OCI-LY3 (cell line): ENCODE measurements at regions not wholly inside any gene's neighbourhood (a gene's known extent, or its start where the extent isn't known, plus 50 kb on each side); places are given as distances from the start of the nearest gene placed in this dataset.

ENCODE experiments used
- H2AFZ ChIP-seq: fragments of 200-600, 300-600 bp; shearing (Covaris generic); 2 replicates; pipeline ENCODE4 v1.6.0; 2014; ENCODE audit warnings: antibody characterized with exemption, low read depth, low read length
- H3K27ac ChIP-seq: fragments of 200-600, 300-600 bp; sonication (generic); 2 replicates; pipeline ENCODE4 v1.5.1; 2014; ENCODE audit warnings: mild to moderate bottlenecking, low read length, moderate library complexity, mixed read lengths
- H3K27me3 ChIP-seq: fragments of 200-600, 300-600 bp; sonication (generic); 2 replicates; pipeline ENCODE4 v1.6.1; 2014; ENCODE audit warnings: low read depth, low read length, mixed read lengths
- H3K36me3 ChIP-seq: fragments of 200-600, 300-600 bp; sonication (generic); replicated peaks from 2 replicates; pipeline ENCODE3; 2014; ENCODE audit warnings: low read depth, low read length, mixed read lengths
- H3K4me1 ChIP-seq: fragments of 300-600, 200-600 bp; sonication (generic); 2 replicates; pipeline ENCODE4 v1.6.1; 2014; ENCODE audit warnings: low read length, mixed read lengths
- H3K4me2 ChIP-seq: fragments of 200-600, 300-600 bp; sonication (generic); 2 replicates; pipeline ENCODE4 v1.6.1; 2014; ENCODE audit warnings: low read length, mixed read lengths
- H3K4me3 ChIP-seq: fragments of 300-600, 200-600 bp; sonication (generic); 2 replicates; pipeline ENCODE4 v1.5.1; 2014; ENCODE audit warnings: antibody characterized with exemption, mild to moderate bottlenecking, low read length, moderate library complexity
- H3K79me2 ChIP-seq: fragments of 300-600, 200-600 bp; shearing (Covaris generic); 2 replicates; pipeline ENCODE4 v1.6.1; 2014; ENCODE audit warnings: mild to moderate bottlenecking, low read length, mixed read lengths
- H3K9ac ChIP-seq: fragments of 300-600, 200-600 bp; shearing (Covaris generic); 2 replicates; pipeline ENCODE4 v1.6.0; 2014; ENCODE audit warnings: mild to moderate bottlenecking, low read length, moderate library complexity
- H3K9me3 ChIP-seq: fragments of 200-600, 300-600 bp; shearing (Covaris generic); 2 replicates; pipeline ENCODE4 v1.6.1; 2014; ENCODE audit warnings: low read length, mixed read lengths; ENCODE audit not compliant: insufficient read depth
- H4K20me1 ChIP-seq: fragments of 200-600, 300-600 bp; sonication (generic); 2 replicates; pipeline ENCODE4 v1.6.1; 2016; ENCODE audit warnings: low read length, mixed read lengths; ENCODE audit not compliant: insufficient read depth
- EZH2phosphoT487 ChIP-seq: fragments of 200-600 bp; shearing (Covaris generic); IDR thresholded peaks from 2 replicates; pipeline ENCODE4 v1.6.1; 2018; ENCODE audit warnings: antibody characterized with exemption, mixed run types, low read depth
- TF ChIP-seq, protein P1 (sequence below): fragments of 200-600, 300-600 bp; sonication (generic); IDR thresholded peaks from 2 replicates; pipeline ENCODE4 v1.5.1; 2014; ENCODE audit warnings: antibody characterized with exemption, low read length, low read depth

DNA sequence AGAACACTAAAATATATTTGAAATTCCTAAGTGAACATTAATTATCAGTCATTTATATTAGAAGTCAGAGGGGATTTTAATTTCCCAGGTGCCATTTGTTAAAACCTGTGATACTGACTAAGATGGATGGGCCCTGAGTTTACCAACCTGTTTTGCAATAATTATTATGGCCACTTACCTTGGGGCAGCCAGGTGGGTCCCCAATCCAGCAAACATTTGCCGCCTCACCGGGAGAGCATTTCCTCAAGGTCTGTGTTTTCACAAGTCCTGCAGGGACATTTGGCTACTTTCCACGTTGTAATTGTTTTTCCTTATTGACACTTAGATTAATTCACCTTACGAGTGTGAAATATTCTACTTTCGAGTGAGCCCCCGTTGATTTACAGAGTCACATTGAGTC lies 251.2 kb upstream of the PPP2R2D start:
- H3K9me3 ChIP-seq, result no peaks in the 10 kb centered on the region
- no peak overlapping the region for H3K4me3 ChIP-seq
- H3K36me3 ChIP-seq, result no peaks in the 10 kb centered on the region
- H3K4me1 ChIP-seq, result no peaks in the 10 kb centered on the region
- no peak overlapping the region for H2AFZ ChIP-seq
- H3K27ac ChIP-seq, result no peak overlapping the region
- H3K27me3 ChIP-seq, result no peaks in the 10 kb centered on the region
- no peaks in the 10 kb centered on the region for H3K79me2 ChIP-seq
- TF ChIP-seq EZH2phosphoT487, result no peak
- TF ChIP-seq, protein P1, sequence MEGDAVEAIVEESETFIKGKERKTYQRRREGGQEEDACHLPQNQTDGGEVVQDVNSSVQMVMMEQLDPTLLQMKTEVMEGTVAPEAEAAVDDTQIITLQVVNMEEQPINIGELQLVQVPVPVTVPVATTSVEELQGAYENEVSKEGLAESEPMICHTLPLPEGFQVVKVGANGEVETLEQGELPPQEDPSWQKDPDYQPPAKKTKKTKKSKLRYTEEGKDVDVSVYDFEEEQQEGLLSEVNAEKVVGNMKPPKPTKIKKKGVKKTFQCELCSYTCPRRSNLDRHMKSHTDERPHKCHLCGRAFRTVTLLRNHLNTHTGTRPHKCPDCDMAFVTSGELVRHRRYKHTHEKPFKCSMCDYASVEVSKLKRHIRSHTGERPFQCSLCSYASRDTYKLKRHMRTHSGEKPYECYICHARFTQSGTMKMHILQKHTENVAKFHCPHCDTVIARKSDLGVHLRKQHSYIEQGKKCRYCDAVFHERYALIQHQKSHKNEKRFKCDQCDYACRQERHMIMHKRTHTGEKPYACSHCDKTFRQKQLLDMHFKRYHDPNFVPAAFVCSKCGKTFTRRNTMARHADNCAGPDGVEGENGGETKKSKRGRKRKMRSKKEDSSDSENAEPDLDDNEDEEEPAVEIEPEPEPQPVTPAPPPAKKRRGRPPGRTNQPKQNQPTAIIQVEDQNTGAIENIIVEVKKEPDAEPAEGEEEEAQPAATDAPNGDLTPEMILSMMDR, result no peak
- H4K20me1 ChIP-seq, result no peaks in the 10 kb centered on the region
- no peak overlapping the region for H3K9ac ChIP-seq
- H3K4me2 ChIP-seq, result no peak overlapping the region

DNA sequence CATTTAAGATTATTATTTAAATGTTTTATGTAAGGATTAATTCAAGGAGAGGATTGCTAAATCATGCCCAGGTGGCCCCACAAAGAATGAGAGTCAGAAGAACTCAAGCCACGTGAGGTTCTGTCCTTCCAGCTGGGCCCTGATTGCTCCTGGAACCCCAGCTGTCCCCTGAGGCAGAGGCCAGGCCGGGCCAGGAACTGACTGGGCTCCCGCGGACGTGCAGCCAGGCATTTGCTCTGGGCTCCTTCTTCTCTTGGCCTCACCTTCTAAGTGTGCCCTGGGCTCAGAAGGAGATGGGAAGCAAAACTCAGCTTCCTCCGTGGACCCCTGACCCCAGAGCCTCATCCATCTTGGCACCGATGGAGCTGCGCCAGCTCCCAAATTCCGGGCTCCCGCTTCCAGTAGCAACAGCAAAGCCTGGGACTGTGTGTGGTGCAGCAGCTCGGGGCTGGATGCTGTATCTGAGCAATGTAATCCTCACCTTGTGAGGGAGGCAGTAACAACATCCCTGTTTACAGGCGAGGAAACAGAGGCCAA lies 250.6 kb upstream of the PPP2R2D start:
- TF ChIP-seq, protein P1, result no peak
- no peak for TF ChIP-seq EZH2phosphoT487
- Histone ChIP-seq H3K79me2 (no peaks in the 10 kb centered on the region), H2AFZ (no peak overlapping the region), H4K20me1 (no peaks in the 10 kb centered on the region), H3K27ac (no peak overlapping the region), H3K36me3 (no peaks in the 10 kb centered on the region), H3K4me3 (no peak overlapping the region), H3K9ac (no peak overlapping the region), H3K4me1 (no peaks in the 10 kb centered on the region), H3K27me3 (no peaks in the 10 kb centered on the region), H3K4me2 (no peak overlapping the region), H3K9me3 (no peaks in the 10 kb centered on the region)

DNA sequence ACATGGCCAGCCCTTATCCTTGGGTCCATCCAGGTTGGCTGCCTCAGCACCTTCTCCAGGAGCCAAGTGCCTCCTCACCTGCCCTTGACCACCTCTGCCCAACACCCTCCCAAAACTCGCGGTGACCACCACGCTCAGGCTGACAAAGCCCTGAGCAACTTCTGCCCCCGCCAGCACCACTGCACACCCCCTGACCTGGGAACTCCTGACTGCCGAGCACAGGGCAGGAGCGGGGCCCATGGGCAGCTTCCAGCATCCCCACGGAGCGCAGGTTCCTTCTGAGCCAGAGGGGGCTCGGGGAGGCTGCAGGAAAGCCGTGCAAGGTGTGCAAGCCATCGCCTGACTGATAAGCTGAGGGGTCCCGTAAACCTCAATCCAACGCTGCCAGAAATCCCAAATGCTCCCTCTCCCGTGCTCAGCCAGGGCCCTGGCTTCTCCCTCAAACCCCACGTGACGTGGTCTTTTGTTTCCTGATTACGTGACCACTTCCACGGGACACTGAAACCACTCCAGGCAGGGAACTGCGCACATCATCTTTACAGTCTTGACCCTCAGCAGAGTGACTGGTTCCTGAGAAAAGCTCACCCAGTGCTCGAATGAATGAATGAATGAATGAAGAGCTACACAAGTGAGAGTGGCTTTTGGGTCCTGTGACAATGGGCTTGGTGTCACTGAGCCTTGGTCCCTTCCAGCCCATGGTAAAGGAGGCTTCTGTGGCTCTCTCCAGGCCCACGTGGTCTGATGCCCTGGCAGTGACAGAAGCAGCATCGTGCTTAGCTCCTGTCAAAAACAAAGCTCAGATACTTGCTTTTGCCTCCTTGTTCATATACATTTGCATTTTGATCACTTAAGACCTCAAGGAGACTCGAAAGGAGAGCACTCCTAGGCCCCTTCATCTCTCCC lies 249.8 kb upstream of the PPP2R2D start:
- H3K27ac ChIP-seq, result no peak overlapping the region
- H2AFZ ChIP-seq, result no peak overlapping the region
- H3K79me2 ChIP-seq, result no peaks in the 10 kb centered on the region
- H3K27me3 ChIP-seq, result no peaks in the 10 kb centered on the region
- no peak overlapping the region for H3K9ac ChIP-seq
- H3K36me3 ChIP-seq, result no peaks in the 10 kb centered on the region
- H3K4me2 ChIP-seq, result no peak overlapping the region
- no peaks in the 10 kb centered on the region for H4K20me1 ChIP-seq
- TF ChIP-seq, protein P1, result no peak
- TF ChIP-seq EZH2phosphoT487, result no peak
- H3K4me3 ChIP-seq, result no peak overlapping the region
- no peaks in the 10 kb centered on the region for H3K9me3 ChIP-seq
- H3K4me1 ChIP-seq, result no peaks in the 10 kb centered on the region

DNA sequence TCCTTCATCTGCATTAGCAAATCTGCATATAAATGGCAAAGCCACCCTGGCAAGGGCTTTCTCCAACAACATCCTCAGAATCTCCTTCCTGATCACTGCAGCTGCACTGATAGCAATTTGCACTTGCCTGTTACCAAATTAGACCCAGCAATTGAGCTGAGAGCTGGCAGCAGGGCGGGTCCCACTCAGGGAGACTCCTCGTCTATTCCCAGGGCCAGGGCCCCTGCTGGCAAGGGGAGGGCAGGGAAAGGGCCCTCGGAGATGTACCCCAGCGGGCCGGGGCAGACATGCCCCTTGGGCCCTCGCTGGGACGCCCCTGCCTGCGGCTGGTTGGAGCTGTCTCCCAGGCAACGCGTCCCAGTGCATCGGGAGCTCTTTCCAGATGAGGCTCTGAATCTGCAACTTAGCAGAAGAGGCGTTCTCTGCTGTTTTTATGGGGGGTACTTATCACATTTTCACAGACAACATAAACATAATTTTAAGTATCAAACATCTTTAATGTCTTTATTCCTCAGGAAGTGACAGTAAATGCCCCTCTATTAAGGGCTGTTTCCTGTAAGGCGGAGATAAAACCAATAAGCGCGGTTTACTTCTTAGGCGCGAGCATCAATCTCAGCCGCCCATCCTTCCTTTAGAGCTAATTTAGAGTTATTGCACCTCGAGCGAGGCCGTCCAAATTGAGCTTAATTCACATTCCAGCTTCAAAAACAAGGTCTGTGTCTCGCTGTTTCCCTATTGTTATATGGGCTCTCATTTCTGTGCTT lies 249.0 kb upstream of the PPP2R2D start:
- no peaks in the 10 kb centered on the region for H3K36me3 ChIP-seq
- H3K4me1 ChIP-seq, result no peaks in the 10 kb centered on the region
- no peak overlapping the region for H3K4me3 ChIP-seq
- no peak overlapping the region for H3K4me2 ChIP-seq
- TF ChIP-seq EZH2phosphoT487, result no peak
- TF ChIP-seq, protein P1, result no peak
- H3K79me2 ChIP-seq, result no peaks in the 10 kb centered on the region
- H3K27me3 ChIP-seq, result no peaks in the 10 kb centered on the region
- no peak overlapping the region for H2AFZ ChIP-seq
- H4K20me1 ChIP-seq, result no peaks in the 10 kb centered on the region
- H3K27ac ChIP-seq, result no peak overlapping the region
- H3K9me3 ChIP-seq, result no peaks in the 10 kb centered on the region
- no peak overlapping the region for H3K9ac ChIP-seq
